ENCODE measurements at regions not wholly inside any gene's neighbourhood (a gene's known extent, or its start where the extent isn't known, plus 50 kb on each side); places are given as distances from the start of the nearest gene placed in this dataset.

GRCh38 chr2:88350331-88351248 is 101.9 kb downstream of the FOXI3 start:
- peaks cover 5% of the 10 kb centered on the region for H3K9me3 Mint-ChIP-seq (ENCODE audit: low read depth)
- DNase-seq (ENCODE audit: low spot score, unreplicated experiment): peak; percentile 60
- peak overlapping the region; percentile 88 for H3K27ac Mint-ChIP-seq
- H3K27me3 Mint-ChIP-seq: peaks cover 42% of the 10 kb centered on the region
- H3K4me1 Mint-ChIP-seq (ENCODE audit: low read depth): peaks cover 2% of the 10 kb centered on the region
- peak overlapping the region; percentile 73 for H3K4me3 Mint-ChIP-seq (ENCODE audit: low read depth)
- peak; percentile 89 for TF ChIP-seq CTCF (IDR thresholded peaks at IDR 0.05; ENCODE audit: unreplicated experiment)
- no peaks in the 10 kb centered on the region for H3K36me3 Mint-ChIP-seq (ENCODE audit: insufficient read depth)

- Mint-ChIP-seq H3K4me3 (ENCODE audit: low read depth) (no peak overlapping the region), H3K27ac (no peak overlapping the region), H3K36me3 (ENCODE audit: insufficient read depth) (no peaks in the 10 kb centered on the region), H3K4me1 (ENCODE audit: low read depth) (peaks cover 2% of the 10 kb centered on the region), H3K27me3 (peaks cover 47% of the 10 kb centered on the region), H3K9me3 (ENCODE audit: low read depth) (peaks cover 2% of the 10 kb centered on the region)
- no peak for DNase-seq (ENCODE audit: low spot score, unreplicated experiment)
- no peak for TF ChIP-seq CTCF (IDR thresholded peaks at IDR 0.05; ENCODE audit: unreplicated experiment)
These were observed 106.7 kb downstream of the FOXI3 start for GRCh38 chr2:88345842-88346241.

- no peak for DNase-seq (ENCODE audit: low spot score, unreplicated experiment)
- peaks cover 61% of the 10 kb centered on the region for H3K27me3 Mint-ChIP-seq
- H3K36me3 Mint-ChIP-seq (ENCODE audit: insufficient read depth): no peaks in the 10 kb centered on the region
- no peaks in the 10 kb centered on the region for H3K4me1 Mint-ChIP-seq (ENCODE audit: low read depth)
- peaks cover 7% of the 10 kb centered on the region for H3K9me3 Mint-ChIP-seq (ENCODE audit: low read depth)
- no peak for TF ChIP-seq CTCF (IDR thresholded peaks at IDR 0.05; ENCODE audit: unreplicated experiment)
- no peak overlapping the region for H3K27ac Mint-ChIP-seq
- no peak overlapping the region for H3K4me3 Mint-ChIP-seq (ENCODE audit: low read depth)
These were observed 109.7 kb downstream of the FOXI3 start for GRCh38 chr2:88342749-88343148.

GRCh38 chr2:88334418-88334817 is 118.1 kb downstream of the FOXI3 start:
- H3K9me3 Mint-ChIP-seq (ENCODE audit: low read depth): no peaks in the 10 kb centered on the region
- no peak for TF ChIP-seq CTCF (IDR thresholded peaks at IDR 0.05; ENCODE audit: unreplicated experiment)
- peaks cover 86% of the 10 kb centered on the region for H3K27me3 Mint-ChIP-seq
- no peak overlapping the region for H3K27ac Mint-ChIP-seq
- no peak for DNase-seq (ENCODE audit: low spot score, unreplicated experiment)
- H3K4me1 Mint-ChIP-seq (ENCODE audit: low read depth): peaks cover 8% of the 10 kb centered on the region
- H3K36me3 Mint-ChIP-seq (ENCODE audit: insufficient read depth): no peaks in the 10 kb centered on the region
- H3K4me3 Mint-ChIP-seq (ENCODE audit: low read depth): no peak overlapping the region

- no peak for DNase-seq (ENCODE audit: low spot score, unreplicated experiment)
- no peak overlapping the region for H3K27ac Mint-ChIP-seq
- H3K4me3 Mint-ChIP-seq (ENCODE audit: low read depth): no peak overlapping the region
- peaks cover 8% of the 10 kb centered on the region for H3K4me1 Mint-ChIP-seq (ENCODE audit: low read depth)
- no peaks in the 10 kb centered on the region for H3K36me3 Mint-ChIP-seq (ENCODE audit: insufficient read depth)
- H3K27me3 Mint-ChIP-seq: peaks cover 80% of the 10 kb centered on the region
- no peak for TF ChIP-seq CTCF (IDR thresholded peaks at IDR 0.05; ENCODE audit: unreplicated experiment)
- no peaks in the 10 kb centered on the region for H3K9me3 Mint-ChIP-seq (ENCODE audit: low read depth)
These were observed 121.3 kb downstream of the FOXI3 start for GRCh38 chr2:88331239-88331638.
